CD4-positive, alpha-beta T cell treated with Interleukin-4 for 1 hour (primary cell): ENCODE measurements at regions not wholly inside any gene's neighbourhood (a gene's known extent, or its start where the extent isn't known, plus 50 kb on each side); places are given as distances from the start of the nearest gene placed in this dataset.

ENCODE experiments used
- DNase-seq, 2 donors: peaks; one replicate each; pipeline ENCODE4 v3.0.0-alpha.2; 2020 to 2022

GRCh38 chr11:69999721-70000120, 78.4 kb upstream of the ANO1 start:
- DNase-seq = no peak

GRCh38 chr11:70000228-70000627, 77.9 kb upstream of the ANO1 start:
- no peak for DNase-seq

GRCh38 chr11:70001246-70001645, 76.9 kb upstream of the ANO1 start:
- no peak for DNase-seq

GRCh38 chr11:70002433-70002832, 75.7 kb upstream of the ANO1 start:
- DNase-seq = no peak

- no peak for DNase-seq
These were observed 72.9 kb upstream of the ANO1 start for GRCh38 chr11:70005107-70005818.

- DNase-seq = no peak
These were observed 70.3 kb upstream of the ANO1 start for GRCh38 chr11:70007796-70008195.

GRCh38 chr11:70010774-70011173, 67.3 kb upstream of the ANO1 start:
- no peak for DNase-seq

GRCh38 chr11:70012134-70012733, 65.9 kb upstream of the ANO1 start:
- no peak for DNase-seq

- no peak for DNase-seq
These were observed 63.8 kb upstream of the ANO1 start for GRCh38 chr11:70014291-70014690.

GRCh38 chr11:70016666-70017367, 61.3 kb upstream of the ANO1 start:
- DNase-seq = no peak

GRCh38 chr11:70018816-70019215, 59.3 kb upstream of the ANO1 start:
- DNase-seq = no peak

GRCh38 chr11:70019576-70020011, 58.5 kb upstream of the ANO1 start:
- no peak for DNase-seq

- no peak for DNase-seq
These were observed 57.5 kb upstream of the ANO1 start for GRCh38 chr11:70020336-70021214.

- DNase-seq = no peak
These were observed 56.5 kb upstream of the ANO1 start for GRCh38 chr11:70021586-70021985.

- no peak for DNase-seq
These were observed 53.9 kb upstream of the ANO1 start for GRCh38 chr11:70024036-70024772.

GRCh38 chr11:70024773-70025045, 53.4 kb upstream of the ANO1 start:
- no peak for DNase-seq

- DNase-seq = no peak
These were observed 52.8 kb upstream of the ANO1 start for GRCh38 chr11:70025308-70025707.

GRCh38 chr11:70026012-70026411, 52.1 kb upstream of the ANO1 start:
- no peak for DNase-seq

GRCh38 chr11:70026726-70027125, 51.4 kb upstream of the ANO1 start:
- DNase-seq = no peak

- no peak for DNase-seq
These were observed 50.7 kb upstream of the ANO1 start for GRCh38 chr11:70027451-70027850.

- no peak for DNase-seq
These were observed 49.8 kb upstream of the ANO1 start for GRCh38 chr11:70028147-70028855.
